Osteocyte (in vitro differentiated cells): ENCODE measurements at regions not wholly inside any gene's neighbourhood (a gene's known extent, or its start where the extent isn't known, plus 50 kb on each side); places are given as distances from the start of the nearest gene placed in this dataset.

Experiments used
- DNase-seq: peaks from one replicate; pipeline ENCODE4 v3.0.0; 2021; ENCODE audit warnings: mixed read lengths; ENCODE audit not compliant: unreplicated experiment; ENCODE audit errors: extremely low spot score
- H3K27ac Mint-ChIP-seq: one replicate; pipeline ENCODE4 v1.8.0; 2021; ENCODE audit warnings: mild to moderate bottlenecking, mixed read lengths; ENCODE audit not compliant: unreplicated experiment
- H3K27me3 Mint-ChIP-seq: one replicate; pipeline ENCODE4 v1.8.0; 2021; ENCODE audit warnings: mixed read lengths; ENCODE audit not compliant: unreplicated experiment
- H3K36me3 Mint-ChIP-seq: one replicate; pipeline ENCODE4 v1.8.0; 2021; ENCODE audit warnings: mixed read lengths; ENCODE audit not compliant: unreplicated experiment
- H3K4me1 Mint-ChIP-seq: one replicate; pipeline ENCODE4 v1.8.0; 2021; ENCODE audit warnings: mixed read lengths; ENCODE audit not compliant: unreplicated experiment
- H3K4me3 Mint-ChIP-seq: one replicate; pipeline ENCODE4 v1.8.0; 2021; ENCODE audit warnings: mild to moderate bottlenecking, moderate library complexity, mixed read lengths; ENCODE audit not compliant: unreplicated experiment
- H3K9me3 Mint-ChIP-seq: one replicate; pipeline ENCODE4 v1.8.0; 2021; ENCODE audit warnings: mixed read lengths; ENCODE audit not compliant: unreplicated experiment
- TF ChIP-seq, protein P1 (sequence below): fragments of 200-600 bp; sonication (generic); IDR thresholded peaks from 2 replicates; pipeline ENCODE4 v1.5.0; 2021; ENCODE audit warnings: antibody characterized with exemption, mild to moderate bottlenecking, moderate library complexity

- TF ChIP-seq, protein P1, sequence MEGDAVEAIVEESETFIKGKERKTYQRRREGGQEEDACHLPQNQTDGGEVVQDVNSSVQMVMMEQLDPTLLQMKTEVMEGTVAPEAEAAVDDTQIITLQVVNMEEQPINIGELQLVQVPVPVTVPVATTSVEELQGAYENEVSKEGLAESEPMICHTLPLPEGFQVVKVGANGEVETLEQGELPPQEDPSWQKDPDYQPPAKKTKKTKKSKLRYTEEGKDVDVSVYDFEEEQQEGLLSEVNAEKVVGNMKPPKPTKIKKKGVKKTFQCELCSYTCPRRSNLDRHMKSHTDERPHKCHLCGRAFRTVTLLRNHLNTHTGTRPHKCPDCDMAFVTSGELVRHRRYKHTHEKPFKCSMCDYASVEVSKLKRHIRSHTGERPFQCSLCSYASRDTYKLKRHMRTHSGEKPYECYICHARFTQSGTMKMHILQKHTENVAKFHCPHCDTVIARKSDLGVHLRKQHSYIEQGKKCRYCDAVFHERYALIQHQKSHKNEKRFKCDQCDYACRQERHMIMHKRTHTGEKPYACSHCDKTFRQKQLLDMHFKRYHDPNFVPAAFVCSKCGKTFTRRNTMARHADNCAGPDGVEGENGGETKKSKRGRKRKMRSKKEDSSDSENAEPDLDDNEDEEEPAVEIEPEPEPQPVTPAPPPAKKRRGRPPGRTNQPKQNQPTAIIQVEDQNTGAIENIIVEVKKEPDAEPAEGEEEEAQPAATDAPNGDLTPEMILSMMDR = no peak
- peaks cover 5% of the 10 kb centered on the region for H3K9me3 Mint-ChIP-seq
- H3K36me3 Mint-ChIP-seq = no peaks in the 10 kb centered on the region
- H3K27me3 Mint-ChIP-seq = peaks cover 16% of the 10 kb centered on the region
- H3K27ac Mint-ChIP-seq = no peak overlapping the region
- no peak overlapping the region for H3K4me3 Mint-ChIP-seq
- no peak for DNase-seq
- peaks cover 3% of the 10 kb centered on the region for H3K4me1 Mint-ChIP-seq
Observed at GRCh38 chr2:19462256-19462645, 103.8 kb upstream of the OSR1 start.

DNA sequence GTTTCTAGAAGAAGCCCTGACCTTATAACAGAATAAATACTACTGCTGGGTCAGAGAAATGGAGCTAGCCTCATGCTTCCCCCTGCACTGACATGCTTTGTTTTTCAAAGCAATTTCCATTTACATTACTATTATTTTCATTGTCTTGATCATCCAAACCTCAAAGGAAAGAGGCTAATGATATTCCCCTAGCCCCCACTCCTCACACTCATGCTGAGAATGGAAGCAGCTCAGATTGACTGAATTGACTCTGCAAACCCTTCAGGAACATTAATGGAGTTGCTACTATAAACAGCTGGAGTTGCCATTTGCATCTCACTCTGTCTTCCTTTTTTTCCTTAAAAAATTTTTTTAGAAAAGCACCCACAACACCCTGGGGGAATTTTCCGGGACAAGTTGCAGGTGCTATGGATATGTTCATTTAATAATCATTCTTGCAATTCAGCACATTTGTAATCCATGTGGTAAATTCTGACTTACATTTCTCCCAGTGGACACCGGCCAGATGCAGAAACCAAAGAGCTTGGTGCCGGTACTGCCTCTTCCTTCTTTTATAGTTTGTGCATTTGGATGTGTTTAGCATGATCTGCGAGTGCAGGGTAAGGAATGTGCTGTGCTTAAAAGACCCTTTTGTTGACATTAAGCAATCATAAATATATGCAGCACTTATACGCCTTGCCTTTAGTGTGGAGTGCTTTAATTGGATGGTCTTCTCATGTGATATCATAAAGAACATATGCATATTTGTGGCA lies 103.3 kb upstream of the OSR1 start:
- TF ChIP-seq, protein P1 = no peak
- H3K27ac Mint-ChIP-seq = no peak overlapping the region
- no peak overlapping the region for H3K4me3 Mint-ChIP-seq
- H3K4me1 Mint-ChIP-seq = peaks cover 3% of the 10 kb centered on the region
- DNase-seq = no peak
- peaks cover 13% of the 10 kb centered on the region for H3K27me3 Mint-ChIP-seq
- no peaks in the 10 kb centered on the region for H3K36me3 Mint-ChIP-seq
- H3K9me3 Mint-ChIP-seq = peaks cover 5% of the 10 kb centered on the region

DNA sequence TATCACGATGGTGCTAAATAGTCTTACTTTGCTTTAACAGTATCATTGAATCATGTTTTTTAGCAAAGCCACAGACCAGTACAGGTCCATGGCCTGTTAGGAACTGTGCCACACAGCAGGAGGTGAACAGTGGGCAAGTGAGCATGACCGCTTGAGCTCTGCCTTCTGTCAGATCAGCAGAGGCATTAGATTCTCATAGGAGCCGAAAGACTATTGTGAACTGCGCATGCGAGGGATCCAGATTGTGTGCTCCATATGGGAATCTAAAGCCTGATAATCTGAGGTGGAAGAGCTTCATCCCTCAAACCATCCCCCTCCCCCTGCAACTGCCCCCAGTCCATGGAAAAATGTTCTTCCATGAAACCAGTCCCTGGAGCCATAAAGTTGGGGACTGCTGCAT lies 102.3 kb upstream of the OSR1 start:
- Mint-ChIP-seq H3K27me3 (peaks cover 17% of the 10 kb centered on the region), H3K4me3 (no peak overlapping the region), H3K27ac (no peak overlapping the region), H3K4me1 (peaks cover 3% of the 10 kb centered on the region), H3K9me3 (peaks cover 5% of the 10 kb centered on the region), H3K36me3 (no peaks in the 10 kb centered on the region)
- TF ChIP-seq, protein P1 = no peak
- no peak for DNase-seq

DNA sequence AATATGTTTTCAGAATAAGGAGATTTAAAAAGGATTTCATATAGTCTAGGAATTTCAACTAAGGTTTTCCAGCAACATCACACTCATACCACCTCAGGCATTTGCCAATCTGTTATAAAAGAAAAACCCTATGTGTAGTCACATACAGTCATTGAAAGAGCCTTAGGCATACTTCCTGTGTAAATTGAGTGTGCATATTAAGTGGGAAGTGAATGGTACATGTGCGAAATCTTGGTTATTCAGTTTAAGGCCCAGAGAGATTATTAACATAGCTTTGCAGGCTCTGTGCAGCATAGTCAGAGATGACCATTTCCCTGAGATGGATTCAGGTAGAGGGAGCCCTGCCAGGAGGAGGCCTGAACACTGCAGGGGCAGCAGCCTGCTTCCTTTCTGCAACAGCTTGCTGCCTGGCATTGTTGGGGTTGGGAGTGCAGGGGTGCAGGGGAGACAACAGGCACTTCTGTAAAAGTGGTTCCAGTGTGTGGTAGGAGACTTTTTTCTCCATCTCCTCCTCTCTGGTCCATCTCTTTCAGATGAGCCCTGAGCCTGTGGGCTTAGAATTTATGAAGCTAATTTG lies 100.1 kb upstream of the OSR1 start:
- Mint-ChIP-seq H3K9me3 (peaks cover 15% of the 10 kb centered on the region), H3K36me3 (no peaks in the 10 kb centered on the region), H3K4me1 (peaks cover 3% of the 10 kb centered on the region), H3K27ac (no peak overlapping the region), H3K4me3 (no peak overlapping the region), H3K27me3 (peaks cover 14% of the 10 kb centered on the region)
- DNase-seq = no peak
- TF ChIP-seq, protein P1 = no peak

DNA sequence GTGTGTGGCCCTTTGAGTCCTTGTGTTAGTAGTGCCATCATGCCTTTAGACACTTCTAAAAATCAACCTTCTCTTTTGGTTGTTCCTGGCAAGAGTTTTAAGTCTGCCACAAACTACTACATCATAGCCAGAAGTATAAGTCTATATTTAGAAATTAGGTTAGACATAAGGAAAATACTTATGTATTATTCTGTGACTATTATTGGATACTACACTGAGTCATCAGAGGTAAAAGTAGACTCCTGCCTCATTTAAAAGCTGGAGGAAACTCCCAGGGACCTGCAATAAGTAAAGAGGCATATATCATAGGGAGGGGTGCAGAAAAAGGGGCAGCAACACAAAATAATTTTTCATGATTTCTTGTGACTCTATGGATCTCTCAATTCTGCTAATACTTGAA lies 99.4 kb upstream of the OSR1 start:
- TF ChIP-seq, protein P1 = no peak
- Mint-ChIP-seq H3K36me3 (no peaks in the 10 kb centered on the region), H3K27ac (no peak overlapping the region), H3K4me1 (peaks cover 3% of the 10 kb centered on the region), H3K4me3 (no peak overlapping the region), H3K9me3 (peaks cover 15% of the 10 kb centered on the region), H3K27me3 (peaks cover 10% of the 10 kb centered on the region)
- DNase-seq = no peak
